NCI-H345 treated with DMSO at 0.1 percent for 48 hours (cell line): ENCODE measurements at regions not wholly inside any gene's neighbourhood (a gene's known extent, or its start where the extent isn't known, plus 50 kb on each side); places are given as distances from the start of the nearest gene placed in this dataset.

ENCODE experiments used
- DNase-seq: peaks from one replicate; lab custom pipeline; 2025; ENCODE audit not compliant: unreplicated experiment; lab: John Stamatoyannopoulos, UW

- DNase-seq: no peak
Measured at GRCh38 chr3:117958027-117958426, 1076.6 kb downstream of the IGSF11 start.

- no peak for DNase-seq
Measured at GRCh38 chr3:117962750-117963149, 1071.9 kb downstream of the IGSF11 start.

- no peak for DNase-seq
Measured at GRCh38 chr3:117963858-117964257, 1070.8 kb downstream of the IGSF11 start.

GRCh38 chr3:117964814-117965213 lies 1069.8 kb downstream of the IGSF11 start:
- no peak for DNase-seq

- no peak for DNase-seq
Measured at GRCh38 chr3:117977504-117978228, 1057.0 kb downstream of the IGSF11 start.

- no peak for DNase-seq
Measured at GRCh38 chr3:117979466-117979865, 1055.2 kb downstream of the IGSF11 start.

GRCh38 chr3:117987256-117987655 lies 1047.4 kb downstream of the IGSF11 start:
- DNase-seq: no peak

- DNase-seq: no peak
Measured at GRCh38 chr3:117989982-117990381, 1044.7 kb downstream of the IGSF11 start.

GRCh38 chr3:117990627-117991026 lies 1044.0 kb downstream of the IGSF11 start:
- DNase-seq: no peak

GRCh38 chr3:117995842-117996437 lies 1038.7 kb downstream of the IGSF11 start:
- no peak for DNase-seq

GRCh38 chr3:117997201-117998049 lies 1037.2 kb downstream of the IGSF11 start:
- DNase-seq: peak; percentile 56

- DNase-seq: no peak
Measured at GRCh38 chr3:117998071-117998470, 1036.6 kb downstream of the IGSF11 start.

GRCh38 chr3:118000219-118000618 lies 1034.4 kb downstream of the IGSF11 start:
- no peak for DNase-seq

- no peak for DNase-seq
Measured at GRCh38 chr3:118001380-118001779, 1033.3 kb downstream of the IGSF11 start.

- no peak for DNase-seq
Measured at GRCh38 chr3:118011910-118012309, 1022.7 kb downstream of the IGSF11 start.

- DNase-seq: no peak
Measured at GRCh38 chr3:118029049-118029448, 1005.6 kb downstream of the IGSF11 start.

- no peak for DNase-seq
Measured at GRCh38 chr3:118036215-118036614, 998.4 kb downstream of the IGSF11 start.

- no peak for DNase-seq
Measured at GRCh38 chr3:118055381-118055780, 979.3 kb downstream of the IGSF11 start.

- DNase-seq: no peak
Measured at GRCh38 chr3:118057086-118057485, 977.6 kb downstream of the IGSF11 start.

GRCh38 chr3:118059096-118059495 lies 975.5 kb downstream of the IGSF11 start:
- DNase-seq: no peak

GRCh38 chr3:118067439-118067838 lies 967.2 kb downstream of the IGSF11 start:
- no peak for DNase-seq

GRCh38 chr3:118075873-118076272 lies 958.8 kb downstream of the IGSF11 start:
- no peak for DNase-seq
